Endothelial cell of umbilical vein (primary cell): ENCODE measurements at regions not wholly inside any gene's neighbourhood (a gene's known extent, or its start where the extent isn't known, plus 50 kb on each side); places are given as distances from the start of the nearest gene placed in this dataset.

Experiments
- CTCF ChIP-seq, 2 donors: IDR thresholded peaks; 1 replicate in 1 of 2; 2 replicates in 1 of 2; pipeline ENCODE4 v1.5.1; 2011; ENCODE audit warnings: low read length in 2 of 2, mild to moderate bottlenecking in 2 of 2, moderate library complexity in 2 of 2, control low read depth in 1 of 2, inconsistent platforms in 1 of 2, low read depth in 1 of 2; ENCODE audit not compliant: insufficient read depth in 1 of 2; ENCODE audit errors: extremely low read depth in 1 of 2
- EZH2 ChIP-seq: IDR thresholded peaks from 2 replicates; pipeline ENCODE4 v1.6.1; 2012; ENCODE audit warnings: borderline replicate concordance, low read depth, mild to moderate bottlenecking, moderate library complexity, low read length, inconsistent platforms; ENCODE audit not compliant: severe bottlenecking
- FOS ChIP-seq: IDR thresholded peaks from 2 replicates; pipeline ENCODE4 v1.6.1; 2011; ENCODE audit warnings: mild to moderate bottlenecking, low read length, moderate library complexity, borderline replicate concordance; ENCODE audit not compliant: insufficient read depth
- GATA2 ChIP-seq: IDR thresholded peaks from 2 replicates; pipeline ENCODE4 v1.7.0; 2011; ENCODE audit warnings: low read depth, mild to moderate bottlenecking, moderate library complexity, mixed read lengths, low read length; ENCODE audit not compliant: insufficient read length, insufficient read depth
- JUN ChIP-seq: IDR thresholded peaks from 2 replicates; pipeline ENCODE4 v1.6.1; 2011; ENCODE audit warnings: borderline replicate concordance, low read depth; ENCODE audit not compliant: insufficient read length, insufficient read depth
- POLR2A ChIP-seq: IDR thresholded peaks from 2 replicates; pipeline ENCODE4 v1.6.1; 2012; ENCODE audit warnings: low read depth, mild to moderate bottlenecking, control low read depth, low read length
- POLR2AphosphoS5 ChIP-seq: IDR thresholded peaks from 2 replicates; pipeline ENCODE4 v1.6.1; 2012; ENCODE audit warnings: low read depth, mild to moderate bottlenecking, control low read depth, low read length, moderate library complexity; ENCODE audit not compliant: insufficient read depth
- TF ChIP-seq, protein P1 (sequence below): IDR thresholded peaks from 2 replicates; pipeline ENCODE4 v1.6.1; 2011; ENCODE audit not compliant: insufficient read depth, insufficient read length

DNA sequence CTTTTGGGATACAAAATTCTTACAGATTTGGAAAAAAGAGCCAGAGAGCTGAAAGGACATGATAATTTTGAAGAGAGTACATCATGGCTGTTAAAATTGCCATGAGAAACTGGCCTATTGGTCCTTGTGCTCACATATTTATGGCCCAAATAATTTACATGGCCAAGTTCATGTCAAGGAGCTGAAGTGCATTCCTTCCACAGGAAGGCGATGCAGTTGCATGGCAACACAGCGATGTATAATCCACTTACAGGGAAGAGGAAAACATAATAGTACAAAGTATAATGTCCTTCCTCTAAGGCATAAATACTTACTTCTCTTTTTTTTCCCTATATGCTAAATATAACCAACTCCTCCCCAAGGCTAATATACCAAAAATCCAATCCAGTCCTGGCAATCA lies 914.5 kb upstream of the AGA start:
- TF ChIP-seq EZH2 (no peak), POLR2A (no peak), CTCF (IDR thresholded peaks at IDR 0.05; ENCODE audit: extremely low read depth in 1 of 2, insufficient read depth in 1 of 2, low read depth in 1 of 2, low read length in 2 of 2) (no peak), FOS (no peak), POLR2AphosphoS5 (no peak), JUN (no peak), GATA2 (no peak)
- TF ChIP-seq, protein P1, sequence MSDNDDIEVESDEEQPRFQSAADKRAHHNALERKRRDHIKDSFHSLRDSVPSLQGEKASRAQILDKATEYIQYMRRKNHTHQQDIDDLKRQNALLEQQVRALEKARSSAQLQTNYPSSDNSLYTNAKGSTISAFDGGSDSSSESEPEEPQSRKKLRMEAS = no peak
